PC-3 (cell line): ENCODE measurements at regions not wholly inside any gene's neighbourhood (a gene's known extent, or its start where the extent isn't known, plus 50 kb on each side); places are given as distances from the start of the nearest gene placed in this dataset.

ENCODE experiments used
- ATAC-seq: fragments of 200-7000 bp; cut with Tn5 transposase; 2 replicates; pipeline ENCODE4 v1.9.1; 2020; ENCODE audit warnings: mild to moderate bottlenecking, moderate library complexity
- BruUV-seq: library from RNA; stranded (reverse); fragments of 400-500 nt; replicated peaks from 2 replicates; lab custom pipeline; 2021; lab: Mats Ljungman, UMichigan
- CTCF ChIA-PET: fragments of 300-600 bp; sonication (Branson Sonifier 250); formaldehyde crosslinking; loops from one replicate; lab custom pipeline; 2022; ENCODE audit warnings: antibody characterized with exemption; lab: Charles Lee
- POLR2A ChIA-PET: fragments of 300-600 bp; sonication (Branson Sonifier 250); formaldehyde crosslinking; loops from one replicate; lab custom pipeline; 2022; ENCODE audit warnings: antibody characterized with exemption; ENCODE audit not compliant: unreplicated experiment; lab: Charles Lee
- DNase-seq: peaks from one replicate; pipeline ENCODE4 v3.0.0-alpha.2; 2015
- H2AFZ ChIP-seq: fragments of 300-600 bp; sonication (generic); 2 replicates; pipeline ENCODE4 v1.6.0; 2016; ENCODE audit warnings: antibody characterized with exemption, low read length
- H3F3A ChIP-seq: fragments of 300-600 bp; sonication (generic); one replicate; pipeline ENCODE4 v1.6.0; 2017; ENCODE audit warnings: antibody characterized with exemption, low read length, control low read depth, mild to moderate bottlenecking; ENCODE audit not compliant: unreplicated experiment
- H3K27ac ChIP-seq: fragments of 300-600 bp; sonication (generic); 2 replicates; pipeline ENCODE4 v1.5.1; 2016; ENCODE audit warnings: mild to moderate bottlenecking, low read length
- H3K27me3 ChIP-seq: fragments of 300-600 bp; sonication (generic); 2 replicates; pipeline ENCODE4 v1.6.1; 2016; ENCODE audit warnings: low read length, mixed read lengths
- H3K36me3 ChIP-seq: fragments of 300-600 bp; sonication (generic); 2 replicates; pipeline ENCODE4 v1.6.1; 2016; ENCODE audit warnings: low read depth, mixed run types, low read length, mixed read lengths
- H3K4me1 ChIP-seq: fragments of 300-600 bp; sonication (generic); 2 replicates; pipeline ENCODE4 v1.5.1; 2016; ENCODE audit warnings: low read length; ENCODE audit not compliant: insufficient read depth
- H3K4me2 ChIP-seq: fragments of 300-600 bp; sonication (generic); 2 replicates; pipeline ENCODE4 v1.6.0; 2016; ENCODE audit warnings: low read length
- H3K4me3 ChIP-seq: fragments of 300-600 bp; sonication (generic); 2 replicates; pipeline ENCODE4 v1.5.1; 2016; ENCODE audit warnings: mild to moderate bottlenecking, low read length, mixed read lengths
- H3K79me2 ChIP-seq: fragments of 300-600 bp; sonication (generic); 2 replicates; pipeline ENCODE4 v1.6.1; 2017; ENCODE audit warnings: low read length, mixed read lengths
- H3K9ac ChIP-seq: fragments of 300-600 bp; sonication (generic); 2 replicates; pipeline ENCODE4 v1.6.0; 2016; ENCODE audit warnings: mild to moderate bottlenecking, low read length
- H3K9me2 ChIP-seq: fragments of 300-600 bp; sonication (generic); replicated peaks from 2 replicates; pipeline ENCODE4 v1.6.1; 2016; ENCODE audit warnings: mixed run types, low read length, mixed read lengths
- H3K9me3 ChIP-seq: fragments of 300-600 bp; sonication (generic); 2 replicates; pipeline ENCODE4 v1.6.1; 2016; ENCODE audit warnings: low read length, mixed read lengths
- H4K20me1 ChIP-seq: fragments of 300-600 bp; sonication (generic); 2 replicates; pipeline ENCODE4 v1.6.1; 2016; ENCODE audit warnings: low read length, mixed read lengths
- CTCF ChIP-seq: fragments of 300-600 bp; sonication (generic); conservative IDR thresholded peaks from 2 replicates; pipeline ENCODE4 v1.5.1; 2017; ENCODE audit warnings: antibody characterized with exemption, low read depth, mild to moderate bottlenecking, low read length
- EZH2 ChIP-seq: fragments of 300-600 bp; sonication (generic); IDR thresholded peaks from one replicate; pipeline ENCODE4 v1.6.1; 2017; ENCODE audit warnings: antibody characterized with exemption, mild to moderate bottlenecking, low read length; ENCODE audit not compliant: unreplicated experiment
- EZH2phosphoT487 ChIP-seq: fragments of 300-600 bp; sonication (generic); IDR thresholded peaks from 2 replicates; pipeline ENCODE4 v1.6.1; 2018; ENCODE audit warnings: mild to moderate bottlenecking, antibody characterized with exemption, low read length, borderline replicate concordance
- intact Hi-C: fragments of 100-400 bp; cut with micrococcal nuclease; formaldehyde crosslinking; loops from 2 replicates; pipeline ENCODE4 v1.9.0; 2023

- ChIA-PET POLR2A (no interaction called here), CTCF (no interaction called here)
- no peaks in the 10 kb centered on the region for H3K9me2 ChIP-seq
- H3K4me3 ChIP-seq = no peak overlapping the region
- no peaks in the 10 kb centered on the region for H3K27me3 ChIP-seq
- TF ChIP-seq EZH2 = no peak
- TF ChIP-seq CTCF = no peak
- no peak for TF ChIP-seq EZH2phosphoT487
- H3K79me2 ChIP-seq = no peaks in the 10 kb centered on the region
- ATAC-seq = no peak
- no peaks in the 10 kb centered on the region; the same call in 1 of the 2 replicates for H3K36me3 ChIP-seq
- H3K9me3 ChIP-seq = no peaks in the 10 kb centered on the region
- H3F3A ChIP-seq = no peaks in the 10 kb centered on the region
- no peak overlapping the region for H3K27ac ChIP-seq
- H3K9ac ChIP-seq = no peak overlapping the region
- no peak for DNase-seq
- no peak overlapping the region for H2AFZ ChIP-seq
- intact Hi-C loops = no loop called here
- H3K4me2 ChIP-seq = no peak overlapping the region
- BruUV-seq = no TSS peak
- no peaks in the 10 kb centered on the region for H3K4me1 ChIP-seq
- H4K20me1 ChIP-seq = no peaks in the 10 kb centered on the region
Measured at GRCh38 chr4:83213640-83214039, 71.0 kb downstream of the COQ2 start.

DNA sequence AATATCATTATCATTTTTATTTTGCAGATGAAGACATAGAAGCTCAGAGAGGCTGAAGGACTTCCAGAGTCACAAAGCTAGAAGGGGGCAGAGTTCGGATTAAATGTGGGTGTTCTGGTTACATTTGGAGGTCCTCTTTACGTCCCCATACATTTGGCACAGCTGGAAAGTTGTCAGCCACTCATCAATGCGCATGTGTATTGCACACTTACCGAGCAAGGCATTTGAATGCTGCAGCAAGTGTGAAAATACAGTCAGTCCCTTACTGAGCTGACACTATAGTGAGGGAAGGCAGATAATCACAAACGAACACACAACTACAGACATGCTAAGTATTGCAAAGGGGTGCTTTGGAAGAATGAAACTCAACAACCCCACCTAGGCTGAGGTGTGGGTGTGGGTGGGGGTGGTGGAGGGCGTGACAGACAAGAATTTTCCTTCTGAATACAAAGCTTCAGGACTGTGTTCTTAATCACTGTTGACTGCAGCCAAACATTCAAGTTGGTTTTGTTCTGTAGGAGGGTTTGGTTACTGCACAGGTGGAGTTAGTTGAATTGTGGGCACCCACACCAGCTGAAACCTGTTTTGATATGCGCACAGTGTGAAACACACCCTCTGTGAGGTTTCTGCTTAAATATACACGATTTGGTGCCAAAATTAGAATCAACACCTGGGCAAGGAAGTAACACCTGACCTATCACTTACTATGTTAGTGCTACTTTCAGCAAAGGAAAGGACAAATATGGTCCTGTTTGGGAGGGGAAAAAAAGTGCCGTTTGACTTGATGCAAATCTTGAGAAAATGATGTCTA, 72.4 kb downstream of the COQ2 start:
- POLR2A ChIA-PET = no interaction called here
- BruUV-seq = no TSS peak
- H3K4me1 ChIP-seq = peaks cover 10% of the 10 kb centered on the region
- no peaks in the 10 kb centered on the region for H4K20me1 ChIP-seq
- intact Hi-C loops = no loop called here
- CTCF ChIA-PET = no interaction called here
- H3K9me3 ChIP-seq = no peaks in the 10 kb centered on the region
- H3K79me2 ChIP-seq = no peaks in the 10 kb centered on the region
- TF ChIP-seq CTCF = no peak
- no peak for TF ChIP-seq EZH2
- no peak for TF ChIP-seq EZH2phosphoT487
- H3K36me3 ChIP-seq = no peaks in the 10 kb centered on the region; the same call in 1 of the 2 replicates
- no peak overlapping the region for H3K27ac ChIP-seq
- H3K4me2 ChIP-seq = no peak overlapping the region
- no peak for DNase-seq
- H2AFZ ChIP-seq = no peak overlapping the region
- no peak for ATAC-seq
- H3K4me3 ChIP-seq = no peak overlapping the region
- H3F3A ChIP-seq = no peaks in the 10 kb centered on the region
- no peaks in the 10 kb centered on the region for H3K9me2 ChIP-seq
- no peak overlapping the region for H3K9ac ChIP-seq
- H3K27me3 ChIP-seq = no peaks in the 10 kb centered on the region

- Histone ChIP-seq H3K36me3 (no peaks in the 10 kb centered on the region; the same call in 1 of the 2 replicates), H3K27me3 (no peaks in the 10 kb centered on the region), H3K4me3 (no peak overlapping the region), H3K79me2 (no peaks in the 10 kb centered on the region), H3K4me2 (no peak overlapping the region), H3K4me1 (peaks cover 13% of the 10 kb centered on the region), H2AFZ (no peak overlapping the region), H3K9ac (no peak overlapping the region), H3K9me2 (no peaks in the 10 kb centered on the region), H3K27ac (no peak overlapping the region), H4K20me1 (no peaks in the 10 kb centered on the region), H3K9me3 (no peaks in the 10 kb centered on the region), H3F3A (no peaks in the 10 kb centered on the region)
- ChIA-PET CTCF (no interaction called here), POLR2A (no interaction called here)
- no peak for DNase-seq
- ATAC-seq = no peak
- intact Hi-C loops = no loop called here
- BruUV-seq = no TSS peak
- no peak for TF ChIP-seq EZH2phosphoT487
- no peak for TF ChIP-seq EZH2
- no peak for TF ChIP-seq CTCF
Measured at GRCh38 chr4:83209419-83209818, 75.2 kb downstream of the COQ2 start.
